ENCODE measurements at regions not wholly inside any gene's neighbourhood (a gene's known extent, or its start where the extent isn't known, plus 50 kb on each side); places are given as distances from the start of the nearest gene placed in this dataset.

DNA sequence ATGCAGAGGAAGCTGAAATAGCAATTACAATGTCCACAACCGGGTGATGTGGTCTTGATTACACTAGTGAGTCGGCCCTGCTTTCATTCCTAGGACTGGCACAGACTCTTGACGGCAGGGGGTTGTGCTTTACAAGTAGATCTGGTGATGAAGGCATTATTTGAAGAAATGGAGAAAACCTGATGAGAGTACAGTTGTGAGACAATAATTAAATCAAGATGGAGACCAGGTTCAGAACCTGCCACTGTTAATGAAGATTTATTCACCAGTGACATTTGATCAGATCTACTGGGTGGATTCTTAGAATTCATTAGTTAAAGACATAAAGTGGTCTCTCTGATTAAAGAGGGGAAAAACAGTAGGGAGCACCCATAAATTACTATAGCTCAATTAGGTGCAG, 747.2 kb downstream of the STPG2 start:
- TF ChIP-seq POLR2AphosphoS5 (IDR thresholded peaks at IDR 0.05; ENCODE audit: insufficient read depth, low read depth, low read length) (no peak), EZH2 (IDR thresholded peaks at IDR 0.05; ENCODE audit: borderline replicate concordance, low read depth, low read length, severe bottlenecking) (no peak), POLR2A (IDR thresholded peaks at IDR 0.05; ENCODE audit: low read depth, low read length) (no peak), JUN (IDR thresholded peaks at IDR 0.05; ENCODE audit: borderline replicate concordance, insufficient read depth, insufficient read length, low read depth) (no peak), MYC (IDR thresholded peaks at IDR 0.05; ENCODE audit: low read depth, low read length) (no peak), FOS (IDR thresholded peaks at IDR 0.05; ENCODE audit: borderline replicate concordance, insufficient read depth, low read length) (no peak), GATA2 (IDR thresholded peaks at IDR 0.05; ENCODE audit: insufficient read depth, insufficient read length, low read depth, low read length) (no peak)
- TF ChIP-seq, protein P1, sequence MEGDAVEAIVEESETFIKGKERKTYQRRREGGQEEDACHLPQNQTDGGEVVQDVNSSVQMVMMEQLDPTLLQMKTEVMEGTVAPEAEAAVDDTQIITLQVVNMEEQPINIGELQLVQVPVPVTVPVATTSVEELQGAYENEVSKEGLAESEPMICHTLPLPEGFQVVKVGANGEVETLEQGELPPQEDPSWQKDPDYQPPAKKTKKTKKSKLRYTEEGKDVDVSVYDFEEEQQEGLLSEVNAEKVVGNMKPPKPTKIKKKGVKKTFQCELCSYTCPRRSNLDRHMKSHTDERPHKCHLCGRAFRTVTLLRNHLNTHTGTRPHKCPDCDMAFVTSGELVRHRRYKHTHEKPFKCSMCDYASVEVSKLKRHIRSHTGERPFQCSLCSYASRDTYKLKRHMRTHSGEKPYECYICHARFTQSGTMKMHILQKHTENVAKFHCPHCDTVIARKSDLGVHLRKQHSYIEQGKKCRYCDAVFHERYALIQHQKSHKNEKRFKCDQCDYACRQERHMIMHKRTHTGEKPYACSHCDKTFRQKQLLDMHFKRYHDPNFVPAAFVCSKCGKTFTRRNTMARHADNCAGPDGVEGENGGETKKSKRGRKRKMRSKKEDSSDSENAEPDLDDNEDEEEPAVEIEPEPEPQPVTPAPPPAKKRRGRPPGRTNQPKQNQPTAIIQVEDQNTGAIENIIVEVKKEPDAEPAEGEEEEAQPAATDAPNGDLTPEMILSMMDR (IDR thresholded peaks at IDR 0.05; ENCODE audit: extremely low read depth in 1 of 2, insufficient read depth in 1 of 2, low read depth in 1 of 2, low read length in 2 of 2): no peak
- TF ChIP-seq, protein P2, sequence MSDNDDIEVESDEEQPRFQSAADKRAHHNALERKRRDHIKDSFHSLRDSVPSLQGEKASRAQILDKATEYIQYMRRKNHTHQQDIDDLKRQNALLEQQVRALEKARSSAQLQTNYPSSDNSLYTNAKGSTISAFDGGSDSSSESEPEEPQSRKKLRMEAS (IDR thresholded peaks at IDR 0.05; ENCODE audit: insufficient read depth, insufficient read length): no peak
